GM12878 (cell line): ENCODE measurements at regions not wholly inside any gene's neighbourhood (a gene's known extent, or its start where the extent isn't known, plus 50 kb on each side); places are given as distances from the start of the nearest gene placed in this dataset.
"Not testable (repeated sequence)": the region's sequence is repeated elsewhere in the genome, so short reads cannot be mapped to it uniquely, and the experiment has no call there.

Experiments
- ATAC-seq: fragments of 200-7000 bp; cut with Tn5 transposase; 3 replicates; pipeline ENCODE4 v1.9.1; 2020; ENCODE audit warnings: mild to moderate bottlenecking, moderate library complexity
- BruUV-seq: library from RNA; stranded (reverse); fragments of 400-500 nt; replicated peaks from 2 replicates; lab custom pipeline; 2021; lab: Mats Ljungman, UMichigan
- CTCF ChIA-PET: fragments of 300-600 bp; sonication (Branson Sonifier 250); formaldehyde crosslinking; extraction: SDS; loops from one replicate; lab custom pipeline; 2021; ENCODE audit warnings: inconsistent platforms; lab: Yijun Ruan, JAX
- POLR2A ChIA-PET: fragments of 350-600 bp; formaldehyde crosslinking; extraction: SDS; loops from one replicate; lab custom pipeline; 2021; ENCODE audit warnings: inconsistent platforms; lab: Charles Lee
- RAD21 ChIA-PET: fragments of 300-600 bp; sonication (Branson Sonifier 250); formaldehyde crosslinking; loops from one replicate; lab custom pipeline; 2023; ENCODE audit warnings: antibody characterized with exemption; ENCODE audit not compliant: unreplicated experiment; lab: Charles Lee
- SMC1A ChIA-PET: fragments of 300-600 bp; sonication (Branson Sonifier 250); formaldehyde crosslinking; loops from one replicate; lab custom pipeline; 2023; ENCODE audit not compliant: unreplicated experiment, uncharacterized antibody; lab: Charles Lee
- DNase-seq: peaks from one replicate; pipeline ENCODE4 v3.0.0-alpha.2; 2011; ENCODE audit warnings: low read depth, low spot score
- FAIRE-seq: peaks from 3 replicates; lab custom pipeline; 2011; peaks lifted over from hg19 to GRCh38; lab: Jason Lieb, UNC
- H2AFZ ChIP-seq: 2 replicates; pipeline ENCODE4 v1.6.0; 2011; ENCODE audit warnings: low read depth, low read length, control low read depth; ENCODE audit not compliant: control insufficient read depth
- H3K27ac ChIP-seq: 2 replicates; pipeline ENCODE4 v1.5.1; 2011; ENCODE audit warnings: control low read depth; ENCODE audit not compliant: control insufficient read depth, insufficient read depth
- H3K27me3 ChIP-seq, 2 experiments: replicated peaks in 1 of 2; 2 replicates each; pipeline versions ENCODE4 v1.6.0 to v1.6.1; 2011; ENCODE audit warnings: low read length in 1 of 2; ENCODE audit not compliant: control insufficient read depth in 2 of 2, insufficient read depth in 2 of 2
- H3K36me3 ChIP-seq, 2 experiments: 2 replicates each; pipeline ENCODE4 v1.5.1; 2011; ENCODE audit warnings: low read length in 1 of 2; ENCODE audit not compliant: control insufficient read depth in 2 of 2, insufficient read depth in 2 of 2
- H3K4me1 ChIP-seq: 2 replicates; pipeline ENCODE4 v1.6.1; 2011; ENCODE audit warnings: mild to moderate bottlenecking, low read length, moderate library complexity, mixed read lengths; ENCODE audit not compliant: control insufficient read depth, insufficient read depth
- H3K4me2 ChIP-seq: 2 replicates; pipeline ENCODE4 v1.6.0; 2011; ENCODE audit warnings: control low read depth; ENCODE audit not compliant: control insufficient read depth, insufficient read depth
- H3K4me3 ChIP-seq: fragments of 200-600 bp; sonication (generic); 2 replicates; pipeline ENCODE4 v1.5.1; 2016
- H3K79me2 ChIP-seq: 2 replicates; pipeline ENCODE4 v1.6.0; 2011; ENCODE audit warnings: low read length; ENCODE audit not compliant: control insufficient read depth, insufficient read depth
- H3K9ac ChIP-seq: 2 replicates; pipeline ENCODE4 v1.8.0; 2011; ENCODE audit warnings: low read length, control low read depth, mixed read lengths; ENCODE audit not compliant: control insufficient read depth, insufficient read depth
- H3K9me3 ChIP-seq: replicated peaks from 3 replicates; pipeline ENCODE4 v1.5.1; 2011; ENCODE audit warnings: mild to moderate bottlenecking, low read length; ENCODE audit not compliant: control insufficient read depth, insufficient read depth
- H4K20me1 ChIP-seq: 2 replicates; pipeline ENCODE4 v1.6.0; 2011; ENCODE audit not compliant: control insufficient read depth, insufficient read depth
- FOS ChIP-seq: IDR thresholded peaks from 3 replicates; pipeline ENCODE4 v1.6.1; 2011; ENCODE audit warnings: borderline replicate concordance; ENCODE audit not compliant: insufficient read length; ENCODE audit errors: extremely low read depth
- JUND ChIP-seq: IDR thresholded peaks from 2 replicates; pipeline ENCODE4 v1.6.1; 2012; ENCODE audit warnings: low read depth, mild to moderate bottlenecking, low read length, improper control_type of control experiment, moderate library complexity
- KAT2A ChIP-seq: conservative IDR thresholded peaks from 2 replicates; pipeline ENCODE4 v1.6.1; 2011; ENCODE audit warnings: low read depth, low read length; ENCODE audit not compliant: control insufficient read depth
- MTA3 ChIP-seq: IDR thresholded peaks from 2 replicates; pipeline ENCODE4 v1.6.1; 2012; ENCODE audit warnings: low read length, inconsistent platforms, borderline replicate concordance
- POLR2AphosphoS2 ChIP-seq: IDR thresholded peaks from 2 replicates; pipeline ENCODE4 v1.6.1; 2011; ENCODE audit warnings: low read depth, mild to moderate bottlenecking, low read length, improper control_type of control experiment, moderate library complexity
- POLR2AphosphoS5 ChIP-seq: IDR thresholded peaks from 2 replicates; pipeline ENCODE4 v1.6.1; 2011; ENCODE audit warnings: mild to moderate bottlenecking, low read length, inconsistent platforms
- RBBP5 ChIP-seq: fragments of 200-600 bp; sonication (generic); conservative IDR thresholded peaks from 2 replicates; pipeline ENCODE4 v1.6.1; 2016
- RCOR1 ChIP-seq: conservative IDR thresholded peaks from 2 replicates; pipeline ENCODE4 v1.6.1; 2012; ENCODE audit warnings: low read depth, low read length, improper control_type of control experiment
- WGBS: methylation state at CpG from one replicate; pipeline ENCODE4 v1.1.6; 2016; ENCODE audit warnings: low lambda C conversion rate; ENCODE audit not compliant: insufficient replicate concordance, insufficient coverage; ENCODE audit errors: missing lambda C conversion rate; 5-methylcytosine and 5-hydroxymethylcytosine counted together
- in situ Hi-C: fragments of 300-500 bp; cut with MboI; formaldehyde crosslinking; loops from 9 replicates; pipeline ENCODE4 v1.14.3; 2018; ENCODE audit warnings: mixed read lengths
- intact Hi-C: fragments of 100-400 bp; cut with micrococcal nuclease; formaldehyde crosslinking; loops from one replicate; pipeline ENCODE4 v1.14.2; 2022; ENCODE audit not compliant: unreplicated experiment

DNA sequence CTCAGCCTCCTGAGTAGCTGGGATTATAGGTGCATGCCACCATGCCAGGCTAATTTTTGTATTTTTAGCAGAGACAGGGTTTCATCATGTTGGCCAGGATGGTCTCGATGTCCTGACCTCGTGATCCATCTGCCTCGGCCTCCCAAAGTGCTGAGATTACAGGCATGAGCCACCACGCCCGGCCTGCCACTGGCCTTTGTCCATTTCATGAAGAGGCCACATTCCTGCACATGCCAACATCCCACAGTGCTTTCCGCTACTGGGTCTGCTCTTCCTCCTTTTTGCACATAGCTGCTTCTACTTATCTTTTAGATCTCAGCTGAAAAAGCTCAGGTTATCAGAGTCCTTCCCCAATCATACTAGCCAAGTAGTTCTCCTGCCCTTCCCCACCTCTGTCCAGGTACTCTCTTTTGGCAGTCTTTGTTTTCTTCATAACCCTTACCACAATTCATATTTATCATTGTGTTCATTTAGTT is 59.2 kb upstream of the PTPRJ start:
- H3K79me2 ChIP-seq, H2AFZ ChIP-seq, H3K9ac ChIP-seq, in situ Hi-C loops, H3K9me3 ChIP-seq, DNase-seq, H4K20me1 ChIP-seq, H3K4me3 ChIP-seq, ATAC-seq, BruUV-seq, H3K27me3 ChIP-seq, H3K27ac ChIP-seq, intact Hi-C loops, H3K4me2 ChIP-seq, H3K36me3 ChIP-seq, FAIRE-seq: not testable (repeated sequence)
- ChIA-PET CTCF (interaction anchor here (0.7 to 2.4 kb wide), 7 partner anchors 13 to 864 kb away, joined by 3 to 10 read pairs (median 3); no protein-coding TSS in a partner anchor), SMC1A (interaction anchor here (1.3 kb wide), 1 partner anchor 11 kb away, joined by 7 read pairs; no protein-coding TSS in a partner anchor), POLR2A (interaction anchor here (0.6 kb wide), 1 partner anchor 15 kb away, joined by 7 read pairs; no protein-coding TSS in a partner anchor), RAD21 (interaction anchor here (1.7 kb wide), 1 partner anchor 11 kb away, joined by 7 read pairs; no protein-coding TSS in a partner anchor)
- peaks cover 30% of the 10 kb centered on the region for H3K4me1 ChIP-seq
- WGBS: 87% methylated on average over 6 of the region's 6 CpGs

DNA sequence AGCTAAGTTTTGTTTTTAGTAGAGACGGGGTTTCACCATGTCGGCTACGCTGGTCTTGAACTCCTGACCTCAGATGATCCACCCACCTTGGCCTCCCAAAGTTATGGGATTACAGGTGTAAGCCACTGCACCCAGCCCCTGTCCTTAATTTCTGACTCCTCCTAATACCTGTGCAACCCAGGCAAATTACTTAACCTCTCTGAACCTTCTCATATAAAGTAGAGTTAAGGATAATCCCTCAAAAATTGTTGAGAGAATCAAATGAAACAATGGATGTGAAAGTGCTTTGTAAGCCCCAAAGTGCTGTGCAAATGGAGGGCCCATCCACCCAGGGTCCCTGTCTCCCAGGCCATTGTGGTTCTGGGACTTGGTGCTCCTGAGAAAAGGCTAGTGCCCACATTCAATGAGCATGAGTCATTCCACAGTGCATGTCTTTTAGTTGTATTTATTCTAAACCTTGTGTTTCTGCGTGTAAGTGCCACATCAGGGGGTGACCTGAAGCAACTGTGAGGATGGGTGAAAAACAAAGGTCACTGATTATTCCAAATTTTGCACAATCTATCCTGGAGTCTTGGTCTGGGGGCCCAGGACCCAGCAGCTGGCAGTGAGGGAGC is 61.4 kb upstream of the PTPRJ start:
- H3K79me2 ChIP-seq: no peaks in the 10 kb centered on the region
- no peak for FAIRE-seq
- POLR2A ChIA-PET: interaction anchor here (0.5 kb wide), 1 partner anchor 9 kb away, joined by 3 read pairs; no protein-coding TSS in a partner anchor

More for the DNA sequence above, 61.4 kb upstream of the PTPRJ start:
- ATAC-seq: no peak
- Histone ChIP-seq H3K4me3 (no peak overlapping the region), H3K4me2 (no peak overlapping the region), H4K20me1 (no peaks in the 10 kb centered on the region), H3K4me1 (peaks cover 34% of the 10 kb centered on the region), H3K27ac (no peak overlapping the region), H3K36me3 (no peaks in the 10 kb centered on the region), H3K27me3 (no peaks in the 10 kb centered on the region), H3K9me3 (no peaks in the 10 kb centered on the region), H2AFZ (no peak overlapping the region), H3K9ac (no peak overlapping the region)
- TF ChIP-seq RCOR1: no peak
- TF ChIP-seq POLR2AphosphoS2: no peak
- no peak for TF ChIP-seq KAT2A
- no peak for TF ChIP-seq FOS
- TF ChIP-seq MTA3: 0 out of 2 replicates have a peak, but pooled peaks have one; percentile 11
- TF ChIP-seq JUND: no peak
- TF ChIP-seq POLR2AphosphoS5: no peak
- no peak for TF ChIP-seq RBBP5
- intact Hi-C loops (loop anchor here (5.0 kb wide), 1 partner anchor 62 kb away; no protein-coding TSS in a partner anchor), in situ Hi-C loops (no loop called here)
- SMC1A ChIA-PET: no interaction called here
- WGBS: 29% methylated on average over 4 of the region's 4 CpGs
- no peak for DNase-seq
- RAD21 ChIA-PET: no interaction called here
- BruUV-seq: no TSS peak
- CTCF ChIA-PET: no interaction called here
